ENCODE measurements at regions not wholly inside any gene's neighbourhood (a gene's known extent, or its start where the extent isn't known, plus 50 kb on each side); places are given as distances from the start of the nearest gene placed in this dataset.

DNA sequence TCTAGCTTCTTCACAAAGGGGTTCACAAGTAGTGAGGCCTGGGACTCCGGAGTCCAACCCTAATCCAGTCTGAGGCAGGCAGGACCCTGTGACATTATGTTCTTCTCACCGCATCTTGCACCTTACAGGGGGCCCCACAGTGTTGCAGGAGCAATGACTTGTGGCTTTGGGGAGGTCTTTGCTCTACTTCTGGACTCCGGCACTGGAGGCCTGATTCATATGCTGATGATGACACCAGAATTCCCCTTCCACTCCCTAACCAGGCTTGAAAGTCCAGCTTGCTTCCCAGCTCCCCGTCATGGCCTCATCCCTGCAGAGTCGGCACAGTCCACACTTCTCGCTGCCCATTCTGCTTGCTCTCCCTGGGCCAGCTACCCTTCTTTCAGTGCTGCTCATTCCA lies 96.3 kb upstream of the SLC44A3 start:
- no peak for TF ChIP-seq EZH2 (IDR thresholded peaks at IDR 0.05; ENCODE audit: low read length)
- TF ChIP-seq, protein P1, sequence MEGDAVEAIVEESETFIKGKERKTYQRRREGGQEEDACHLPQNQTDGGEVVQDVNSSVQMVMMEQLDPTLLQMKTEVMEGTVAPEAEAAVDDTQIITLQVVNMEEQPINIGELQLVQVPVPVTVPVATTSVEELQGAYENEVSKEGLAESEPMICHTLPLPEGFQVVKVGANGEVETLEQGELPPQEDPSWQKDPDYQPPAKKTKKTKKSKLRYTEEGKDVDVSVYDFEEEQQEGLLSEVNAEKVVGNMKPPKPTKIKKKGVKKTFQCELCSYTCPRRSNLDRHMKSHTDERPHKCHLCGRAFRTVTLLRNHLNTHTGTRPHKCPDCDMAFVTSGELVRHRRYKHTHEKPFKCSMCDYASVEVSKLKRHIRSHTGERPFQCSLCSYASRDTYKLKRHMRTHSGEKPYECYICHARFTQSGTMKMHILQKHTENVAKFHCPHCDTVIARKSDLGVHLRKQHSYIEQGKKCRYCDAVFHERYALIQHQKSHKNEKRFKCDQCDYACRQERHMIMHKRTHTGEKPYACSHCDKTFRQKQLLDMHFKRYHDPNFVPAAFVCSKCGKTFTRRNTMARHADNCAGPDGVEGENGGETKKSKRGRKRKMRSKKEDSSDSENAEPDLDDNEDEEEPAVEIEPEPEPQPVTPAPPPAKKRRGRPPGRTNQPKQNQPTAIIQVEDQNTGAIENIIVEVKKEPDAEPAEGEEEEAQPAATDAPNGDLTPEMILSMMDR (optimal IDR thresholded peaks at IDR 0.05 in 1 of 3, IDR thresholded peaks at IDR 0.05 in 1 of 3, conservative IDR thresholded peaks at IDR 0.05 in 1 of 3; ENCODE audit: extremely low read depth in 1 of 3, insufficient read depth in 2 of 3, low read length in 3 of 3) = no peak
- no peaks in the 10 kb centered on the region for H3K79me2 ChIP-seq (ENCODE audit: control insufficient read depth, insufficient read depth, low read length)
- H3K27ac ChIP-seq (ENCODE audit: control insufficient read depth, insufficient read depth, low read length) = no peak overlapping the region
- no peak overlapping the region for H2AFZ ChIP-seq (ENCODE audit: control insufficient read depth, low read length)
- no peaks in the 10 kb centered on the region for H4K20me1 ChIP-seq (ENCODE audit: control insufficient read depth, extremely low read depth, insufficient read depth, low read length)
- no peak overlapping the region for H3K9ac ChIP-seq (ENCODE audit: control insufficient read depth, extremely low read depth, insufficient read depth, low read length)
- FAIRE-seq (peak; percentile 34), DNase-seq (ENCODE audit: low read depth, low spot score) (no peak)
- no peaks in the 10 kb centered on the region for H3K27me3 ChIP-seq (ENCODE audit: control insufficient read depth, extremely low read depth, insufficient read depth, low read length)
- no peaks in the 10 kb centered on the region for H3K36me3 ChIP-seq (ENCODE audit: control insufficient read depth in 2 of 2, extremely low read depth in 1 of 2, insufficient read depth in 2 of 2, low read length in 2 of 2)
- no peaks in the 10 kb centered on the region for H3K9me3 ChIP-seq (ENCODE audit: control insufficient read depth, low read depth, low read length)
- no peaks in the 10 kb centered on the region for H3K9me1 ChIP-seq (ENCODE audit: control insufficient read depth, extremely low read depth, insufficient read depth, low read length)
- dilution Hi-C loops (cut with MboI; ENCODE audit: extremely low pct_ligation_motif_present, low sequenced_read_pairs) = no loop called here
- no peak overlapping the region for H3K4me3 ChIP-seq (ENCODE audit: control insufficient read depth in 2 of 3, extremely low read depth in 1 of 3, insufficient read depth in 2 of 3, low read depth in 1 of 3, low read length in 3 of 3)
- no peak overlapping the region for H3K4me2 ChIP-seq (ENCODE audit: control insufficient read depth, extremely low read depth, insufficient read depth, low read depth, low read length)
- H3K4me1 ChIP-seq (ENCODE audit: control insufficient read depth, extremely low read depth, insufficient read depth, low read length) = peaks cover 38% of the 10 kb centered on the region

DNA sequence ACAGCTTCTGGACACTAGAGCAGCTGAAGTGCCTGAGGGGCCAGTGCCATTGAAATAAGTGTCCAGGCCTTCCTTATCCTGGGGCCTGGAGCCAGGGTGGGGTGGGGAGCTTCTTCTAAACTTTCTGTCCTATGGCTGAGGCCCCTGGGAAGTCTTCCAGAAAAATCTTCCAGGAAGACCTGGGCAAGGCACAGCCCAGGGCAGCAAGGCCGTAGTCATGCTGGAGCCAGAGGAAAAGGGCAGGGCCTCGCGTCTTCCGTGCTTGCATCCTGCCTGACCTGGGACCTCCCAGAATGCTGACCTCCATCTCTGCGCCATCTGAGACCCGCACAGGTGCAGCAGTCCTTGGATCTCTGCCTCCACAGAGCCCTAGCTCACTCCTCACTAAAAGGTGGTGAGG lies 96.7 kb upstream of the SLC44A3 start:
- Histone ChIP-seq H3K27me3 (ENCODE audit: control insufficient read depth, extremely low read depth, insufficient read depth, low read length) (no peaks in the 10 kb centered on the region), H3K9me1 (ENCODE audit: control insufficient read depth, extremely low read depth, insufficient read depth, low read length) (no peaks in the 10 kb centered on the region), H3K79me2 (ENCODE audit: control insufficient read depth, insufficient read depth, low read length) (no peaks in the 10 kb centered on the region), H4K20me1 (ENCODE audit: control insufficient read depth, extremely low read depth, insufficient read depth, low read length) (no peaks in the 10 kb centered on the region), H3K36me3 (ENCODE audit: control insufficient read depth in 2 of 2, extremely low read depth in 1 of 2, insufficient read depth in 2 of 2, low read length in 2 of 2) (no peaks in the 10 kb centered on the region), H2AFZ (ENCODE audit: control insufficient read depth, low read length) (no peak overlapping the region), H3K27ac (ENCODE audit: control insufficient read depth, insufficient read depth, low read length) (no peak overlapping the region), H3K4me2 (ENCODE audit: control insufficient read depth, extremely low read depth, insufficient read depth, low read depth, low read length) (no peak overlapping the region), H3K9ac (ENCODE audit: control insufficient read depth, extremely low read depth, insufficient read depth, low read length) (no peak overlapping the region), H3K9me3 (ENCODE audit: control insufficient read depth, low read depth, low read length) (no peaks in the 10 kb centered on the region), H3K4me1 (ENCODE audit: control insufficient read depth, extremely low read depth, insufficient read depth, low read length) (peaks cover 34% of the 10 kb centered on the region), H3K4me3 (ENCODE audit: control insufficient read depth in 2 of 3, extremely low read depth in 1 of 3, insufficient read depth in 2 of 3, low read depth in 1 of 3, low read length in 3 of 3) (no peak overlapping the region)
- FAIRE-seq = no peak
- no peak for DNase-seq (ENCODE audit: low read depth, low spot score)
- TF ChIP-seq EZH2 (IDR thresholded peaks at IDR 0.05; ENCODE audit: low read length) = no peak
- TF ChIP-seq, protein P1 (optimal IDR thresholded peaks at IDR 0.05 in 1 of 3, IDR thresholded peaks at IDR 0.05 in 1 of 3, conservative IDR thresholded peaks at IDR 0.05 in 1 of 3; ENCODE audit: extremely low read depth in 1 of 3, insufficient read depth in 2 of 3, low read length in 3 of 3) = no peak
- dilution Hi-C loops (cut with MboI; ENCODE audit: extremely low pct_ligation_motif_present, low sequenced_read_pairs) = no loop called here
